Heart left ventricle (tissue), 16 donors: ENCODE measurements at regions not wholly inside any gene's neighbourhood (a gene's known extent, or its start where the extent isn't known, plus 50 kb on each side); places are given as distances from the start of the nearest gene placed in this dataset.
"Not testable (repeated sequence)": the region's sequence is repeated elsewhere in the genome, so short reads cannot be mapped to it uniquely, and the experiment has no call there.

Experiments
- ATAC-seq, 4 donors: fragments of 200-7000 bp; cut with Tn5 transposase; one replicate each; pipeline ENCODE4 v1.9.1; 2020 to 2022; ENCODE audit warnings: moderate library complexity in 4 of 4, mild to moderate bottlenecking in 3 of 4, moderate number of reproducible peaks in 1 of 4
- DNase-seq, 5 donors: peaks; one replicate each; pipeline ENCODE4 v3.0.0-alpha.2; 2020
- H3K27ac ChIP-seq, 12 donors: fragments of 200-600 bp; sonication (generic) in 4 of 12; one replicate each; pipeline versions ENCODE4 v1.5.0 to v1.8.0; 2016 to 2022; ENCODE audit warnings: mild to moderate bottlenecking in 2 of 12
- H3K27me3 ChIP-seq, 9 donors: fragments of 200-600 bp; sonication (generic) in 2 of 9; one replicate each; pipeline versions ENCODE4 v1.5.1 to v1.8.0; 2016 to 2022; ENCODE audit warnings: mild to moderate bottlenecking in 3 of 9
- H3K36me3 ChIP-seq, 9 donors: fragments of 200-600 bp; sonication (generic) in 2 of 9; one replicate each; pipeline versions ENCODE4 v1.5.0 to v1.8.0; 2018 to 2022; ENCODE audit warnings: mild to moderate bottlenecking in 2 of 9
- H3K4me1 ChIP-seq, 12 donors: fragments of 200-600 bp; sonication (generic) in 4 of 12; one replicate each; pipeline versions ENCODE4 v1.5.0 to v1.8.0; 2016 to 2022; ENCODE audit warnings: mild to moderate bottlenecking in 3 of 12
- H3K4me3 ChIP-seq, 12 donors: fragments of 200-600 bp; sonication (generic) in 4 of 12; one replicate each; pipeline versions ENCODE4 v1.5.0 to v1.8.0; 2017 to 2022; ENCODE audit warnings: mild to moderate bottlenecking in 9 of 12, moderate library complexity in 4 of 12
- H3K9me3 ChIP-seq, 12 donors: fragments of 200-600 bp; sonication (generic) in 4 of 12; one replicate each; pipeline versions ENCODE4 v1.5.0 to v1.8.0; 2016 to 2022; ENCODE audit warnings: mild to moderate bottlenecking in 1 of 12
- POLR2A ChIP-seq, 2 donors: fragments of 450-650 bp; IDR thresholded peaks; one replicate each; pipeline ENCODE4 v1.6.1; 2017; ENCODE audit warnings: antibody characterized with exemption in 2 of 2, mild to moderate bottlenecking in 2 of 2, moderate library complexity in 2 of 2
- WGBS, 4 donors: extraction: QIAGEN DNeasy Blood & Tissue Kit in 2 of 4; methylation state at CpG; one replicate each; pipeline versions ENCODE4 v1.1.5 to v1.1.7; 2013 to 2018; 5-methylcytosine and 5-hydroxymethylcytosine counted together
- intact Hi-C, 10 donors: fragments of 100-400 bp; cut with DNase I; formaldehyde crosslinking; loops; one replicate each; pipeline versions ENCODE4 v1.11.1 to v1.14.2; 2022
- TF ChIP-seq, protein P1 (sequence below), 12 donors: fragments of 200-600 bp; sonication (generic) in 4 of 12; IDR thresholded peaks; one replicate each; pipeline versions ENCODE4 v1.5.0 to v1.8.0; 2018 to 2022; ENCODE audit warnings: antibody characterized with exemption in 12 of 12, mild to moderate bottlenecking in 5 of 12
- donor health status: ischemic (EF 13 %, LVEDD 7.1; RV severe dilation, severe dysfunction).
- donor health status: healthy with polysubstance abuse.
- donor health status: DM: no; HTN: yes; CAD: no.
- donor health status: DM: no; HTN: no; CAD: no.
- donor health status: ischemic (EF 25% LVEDD 6.9; RV normal size, moderate dysfunction).
- donor health status: ischemic (EF 25% LVEDD 5.7; RV mildly dilated, moderate dysfunction).
- donor health status: healthy.
- donor health status: DM: yes; HTN: yes; CAD: no.
- donor health status: ischemic (EF 35%, LVEDD 5.7; RV mildly dilated, moderate dysfunction).
- donor health status: nonischemic (EF 11% LVEDD 7.7; RV severe dilation, severe dysfunction).
- donor health status: DM: yes; HTN: yes; CAD: no.
- donor health status: PGD.
- donor health status: ischemic (EF 29% LVEDD 5.4; RV normal size, mild dysfunction).
- donor health status: nonischemic (EF 23%, LVEDD 6.1; RV moderate dilation, normal function).

GRCh38 chr6:16991981-16992629 lies 109.7 kb upstream of the STMND1 start:
- TF ChIP-seq, protein P1, sequence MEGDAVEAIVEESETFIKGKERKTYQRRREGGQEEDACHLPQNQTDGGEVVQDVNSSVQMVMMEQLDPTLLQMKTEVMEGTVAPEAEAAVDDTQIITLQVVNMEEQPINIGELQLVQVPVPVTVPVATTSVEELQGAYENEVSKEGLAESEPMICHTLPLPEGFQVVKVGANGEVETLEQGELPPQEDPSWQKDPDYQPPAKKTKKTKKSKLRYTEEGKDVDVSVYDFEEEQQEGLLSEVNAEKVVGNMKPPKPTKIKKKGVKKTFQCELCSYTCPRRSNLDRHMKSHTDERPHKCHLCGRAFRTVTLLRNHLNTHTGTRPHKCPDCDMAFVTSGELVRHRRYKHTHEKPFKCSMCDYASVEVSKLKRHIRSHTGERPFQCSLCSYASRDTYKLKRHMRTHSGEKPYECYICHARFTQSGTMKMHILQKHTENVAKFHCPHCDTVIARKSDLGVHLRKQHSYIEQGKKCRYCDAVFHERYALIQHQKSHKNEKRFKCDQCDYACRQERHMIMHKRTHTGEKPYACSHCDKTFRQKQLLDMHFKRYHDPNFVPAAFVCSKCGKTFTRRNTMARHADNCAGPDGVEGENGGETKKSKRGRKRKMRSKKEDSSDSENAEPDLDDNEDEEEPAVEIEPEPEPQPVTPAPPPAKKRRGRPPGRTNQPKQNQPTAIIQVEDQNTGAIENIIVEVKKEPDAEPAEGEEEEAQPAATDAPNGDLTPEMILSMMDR (IDR thresholded peaks at IDR 0.05): no peak
- TF ChIP-seq POLR2A (IDR thresholded peaks at IDR 0.05): no peak
- no peak for ATAC-seq
- no peak for DNase-seq
- Histone ChIP-seq H3K36me3 (no peaks in the 10 kb centered on the region), H3K27me3 (peaks cover 0 to 3% (median 0%) of the 10 kb centered on the region in 9 donors), H3K4me1 (no peaks in the 10 kb centered on the region), H3K4me3 (no peak overlapping the region), H3K27ac (no peak overlapping the region), H3K9me3 (peaks cover 0 to 9% (median 0%) of the 10 kb centered on the region in 12 donors)
- intact Hi-C loops: no loop called here
- WGBS, 4 donors: 59 to 62% (median 61%) methylated on average over 3 of the region's 3 CpGs

DNA sequence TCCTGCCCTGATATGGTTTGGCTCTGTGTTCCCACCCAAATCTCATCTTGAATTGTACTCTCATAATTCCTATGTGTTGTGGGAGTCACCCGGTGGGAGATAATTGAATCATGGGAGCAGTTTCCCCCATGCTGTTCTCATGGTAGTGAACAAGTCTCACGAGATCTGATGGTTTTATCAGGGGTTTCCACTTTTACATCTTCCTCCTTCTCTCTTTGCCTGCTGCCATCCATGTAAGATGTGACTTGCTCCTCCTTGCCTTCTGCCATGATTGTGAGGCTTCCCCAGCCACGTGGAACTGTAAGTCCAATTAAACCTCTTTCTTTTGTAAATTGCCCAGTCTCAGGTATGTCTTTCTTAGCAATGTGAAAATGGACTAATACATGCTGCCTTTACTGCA lies 111.9 kb upstream of the STMND1 start:
- H3K36me3 ChIP-seq, H3K27me3 ChIP-seq, intact Hi-C loops, H3K9me3 ChIP-seq, H3K27ac ChIP-seq, H3K4me3 ChIP-seq, DNase-seq, ATAC-seq: not testable (repeated sequence)
- 75 to 89% (median 86%) methylated on average over 3 of the region's 3 CpGs for WGBS, 4 donors
- H3K4me1 ChIP-seq: peaks cover 0 to 15% (median 0%) of the 10 kb centered on the region in 12 donors

DNA sequence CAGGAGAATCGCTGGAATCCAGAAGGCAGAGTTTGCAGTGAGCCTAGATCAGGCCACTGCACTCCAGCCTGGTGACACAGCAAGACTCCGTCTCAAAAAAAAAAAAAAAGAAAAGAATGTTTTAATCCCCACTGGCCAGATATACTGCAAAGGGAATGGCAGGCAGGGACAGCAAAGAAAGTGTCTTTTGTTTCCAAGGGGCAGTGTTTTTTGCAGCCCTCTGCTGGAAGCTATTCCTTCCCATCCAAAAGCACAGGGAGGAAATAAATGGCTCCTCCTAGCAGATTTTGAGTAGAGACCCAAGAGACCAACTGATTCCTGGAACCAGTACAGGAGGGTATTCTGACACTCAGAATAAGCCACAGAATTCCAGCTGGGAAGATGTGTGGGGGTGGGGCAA lies 112.5 kb upstream of the STMND1 start:
- no peak for DNase-seq
- intact Hi-C loops: no loop called here
- no peak for ATAC-seq
- Histone ChIP-seq H3K4me1 (peaks cover 0 to 15% (median 0%) of the 10 kb centered on the region in 12 donors), H3K27ac (no peak overlapping the region), H3K36me3 (no peaks in the 10 kb centered on the region), H3K9me3 (peaks cover 0 to 9% (median 0%) of the 10 kb centered on the region in 12 donors), H3K27me3 (peaks cover 0 to 3% (median 0%) of the 10 kb centered on the region in 9 donors), H3K4me3 (no peak overlapping the region)
- TF ChIP-seq, protein P1 (IDR thresholded peaks at IDR 0.05): no peak
- no peak for TF ChIP-seq POLR2A (IDR thresholded peaks at IDR 0.05)
- WGBS, 4 donors: 78 to 90% (median 87%) methylated on average over 2 of the region's 2 CpGs

GRCh38 chr6:16987996-16988395 lies 113.9 kb upstream of the STMND1 start:
- no peak for DNase-seq
- peaks cover 0 to 9% (median 0%) of the 10 kb centered on the region in 12 donors for H3K9me3 ChIP-seq
- ATAC-seq: no peak
- H3K4me3 ChIP-seq: no peak overlapping the region
- intact Hi-C loops: no loop called here
- 82 to 95% (median 88%) methylated on average over 1 of the region's 1 CpG for WGBS, 4 donors
- no peak overlapping the region for H3K27ac ChIP-seq
- TF ChIP-seq POLR2A (IDR thresholded peaks at IDR 0.05): no peak
- TF ChIP-seq, protein P1 (IDR thresholded peaks at IDR 0.05): no peak
- no peaks in the 10 kb centered on the region for H3K36me3 ChIP-seq
- no peaks in the 10 kb centered on the region for H3K27me3 ChIP-seq
- H3K4me1 ChIP-seq: peaks cover 0 to 15% (median 0%) of the 10 kb centered on the region in 12 donors
